IMR-90 (cell line): ENCODE measurements at regions not wholly inside any gene's neighbourhood (a gene's known extent, or its start where the extent isn't known, plus 50 kb on each side); places are given as distances from the start of the nearest gene placed in this dataset.

Experiments used
- ATAC-seq: fragments of 200-7000 bp; cut with Tn5 transposase; 2 replicates; pipeline ENCODE4 v1.9.1; 2020; ENCODE audit warnings: low read depth, mild to moderate bottlenecking, moderate library complexity
- BruUV-seq: library from RNA; stranded (reverse); fragments of 400-500 nt; replicated peaks from 2 replicates; lab custom pipeline; 2021; lab: Mats Ljungman, UMichigan
- CTCF ChIA-PET: fragments of 300-600 bp; formaldehyde crosslinking; extraction: SDS; loops from one replicate; lab custom pipeline; 2021; ENCODE audit warnings: antibody characterized with exemption; lab: Yijun Ruan, JAX
- POLR2A ChIA-PET: fragments of 300-600 bp; sonication (Branson Sonifier 250); formaldehyde crosslinking; loops from one replicate; lab custom pipeline; 2022; ENCODE audit warnings: antibody characterized with exemption; ENCODE audit not compliant: unreplicated experiment; lab: Charles Lee
- DNase-seq: peaks from one replicate; pipeline ENCODE4 v3.0.0; 2013
- H2AFZ ChIP-seq: replicated peaks from 2 replicates; pipeline ENCODE3; 2013; ENCODE audit warnings: low read length, mild to moderate bottlenecking; ENCODE audit not compliant: poor library complexity
- H2AK5ac ChIP-seq: 2 replicates; pipeline ENCODE4 v1.6.1; 2013; ENCODE audit warnings: low read depth, low read length, inconsistent platforms
- H2AK9ac ChIP-seq: replicated peaks from 2 replicates; pipeline ENCODE3; 2013; ENCODE audit warnings: mild to moderate bottlenecking, low read depth, low read length, moderate library complexity; ENCODE audit not compliant: poor library complexity
- H2BK120ac ChIP-seq: 2 replicates; pipeline ENCODE4 v1.6.1; 2013; ENCODE audit warnings: low read depth, low read length, inconsistent platforms
- H2BK15ac ChIP-seq: 3 replicates; pipeline ENCODE4 v1.6.1; 2013; ENCODE audit warnings: low read depth, low read length, inconsistent platforms
- H2BK20ac ChIP-seq: 2 replicates; pipeline ENCODE4 v1.6.1; 2013; ENCODE audit warnings: low read depth, mild to moderate bottlenecking, inconsistent platforms, low read length, moderate library complexity
- H2BK5ac ChIP-seq: 2 replicates; pipeline ENCODE4 v1.6.1; 2013; ENCODE audit warnings: mild to moderate bottlenecking, low read depth, low read length, inconsistent platforms; ENCODE audit not compliant: poor library complexity, severe bottlenecking
- H3K14ac ChIP-seq: replicated peaks from 2 replicates; pipeline ENCODE4 v1.6.1; 2013; ENCODE audit warnings: low read depth, low read length, inconsistent platforms
- H3K18ac ChIP-seq: 2 replicates; pipeline ENCODE4 v1.6.1; 2013; ENCODE audit warnings: low read depth, low read length, control low read depth
- H3K23ac ChIP-seq: 2 replicates; pipeline ENCODE4 v1.6.1; 2013; ENCODE audit warnings: low read depth, low read length, inconsistent platforms
- H3K27ac ChIP-seq: 2 replicates; pipeline ENCODE4 v1.5.1; 2013; ENCODE audit warnings: mild to moderate bottlenecking, control low read depth, low read length; ENCODE audit not compliant: insufficient read depth
- H3K27me3 ChIP-seq: 2 replicates; pipeline ENCODE4 v1.6.1; 2013; ENCODE audit warnings: low read length; ENCODE audit not compliant: control insufficient read depth, insufficient read depth
- H3K36me3 ChIP-seq: 2 replicates; pipeline ENCODE4 v1.6.1; 2013; ENCODE audit warnings: low read length, mixed read lengths; ENCODE audit not compliant: control insufficient read depth, insufficient read depth
- H3K4ac ChIP-seq: 2 replicates; pipeline ENCODE4 v1.6.1; 2013; ENCODE audit warnings: low read depth, low read length, inconsistent platforms
- H3K4me1 ChIP-seq: 2 replicates; pipeline ENCODE4 v1.6.1; 2013; ENCODE audit warnings: low read length, mixed read lengths; ENCODE audit not compliant: control insufficient read depth, insufficient read depth
- H3K4me2 ChIP-seq: 2 replicates; pipeline ENCODE4 v1.6.1; 2013; ENCODE audit warnings: low read depth, mild to moderate bottlenecking, control low read depth, low read length, moderate library complexity
- H3K4me3 ChIP-seq: 2 replicates; pipeline ENCODE4 v1.5.1; 2013; ENCODE audit warnings: low read depth, mild to moderate bottlenecking, control low read depth, low read length, moderate library complexity; ENCODE audit not compliant: insufficient read depth
- H3K56ac ChIP-seq: 2 replicates; pipeline ENCODE4 v1.6.1; 2013; ENCODE audit warnings: low read length, inconsistent platforms; ENCODE audit not compliant: insufficient read depth; ENCODE audit errors: extremely low read depth
- H3K79me1 ChIP-seq, 2 experiments: 2 replicates each; pipeline ENCODE4 v1.6.1; 2013; ENCODE audit warnings: low read length in 2 of 2, inconsistent platforms in 1 of 2, low read depth in 1 of 2
- H3K9ac ChIP-seq: 2 replicates; pipeline ENCODE4 v1.6.1; 2013; ENCODE audit warnings: low read depth, low read length, control low read depth
- H3K9me1 ChIP-seq: 2 replicates; pipeline ENCODE4 v1.6.1; 2013; ENCODE audit warnings: low read length, inconsistent platforms; ENCODE audit not compliant: insufficient read depth
- H3K9me3 ChIP-seq: 2 replicates; pipeline ENCODE4 v1.6.1; 2013; ENCODE audit warnings: low read length; ENCODE audit not compliant: control insufficient read depth, insufficient read depth
- H4K20me1 ChIP-seq: 2 replicates; pipeline ENCODE4 v1.6.1; 2013; ENCODE audit warnings: low read length, inconsistent platforms; ENCODE audit not compliant: insufficient read depth
- H4K5ac ChIP-seq: 2 replicates; pipeline ENCODE4 v1.6.1; 2013; ENCODE audit warnings: mild to moderate bottlenecking, low read depth, low read length, control low read depth
- H4K8ac ChIP-seq, 2 experiments: 2 replicates each; pipeline ENCODE4 v1.6.1; 2013; ENCODE audit warnings: low read depth in 2 of 2, low read length in 2 of 2, control low read depth in 1 of 2, inconsistent platforms in 1 of 2
- H4K91ac ChIP-seq: 2 replicates; pipeline ENCODE4 v1.6.1; 2013; ENCODE audit warnings: low read depth, low read length, inconsistent platforms; ENCODE audit not compliant: insufficient read depth
- CEBPB ChIP-seq: IDR thresholded peaks from 2 replicates; pipeline ENCODE4 v1.6.1; 2012; ENCODE audit warnings: low read depth, low read length, improper control_type of control experiment
- CHD1 ChIP-seq: IDR thresholded peaks from 2 replicates; pipeline ENCODE4 v1.6.1; 2012; ENCODE audit warnings: low read depth, low read length, improper control_type of control experiment
- ELK1 ChIP-seq: fragments of 150-350 bp; IDR thresholded peaks from 2 replicates; pipeline ENCODE4 v1.6.1; 2016; ENCODE audit warnings: low read depth, mild to moderate bottlenecking, low read length, moderate library complexity, borderline replicate concordance
- MAFK ChIP-seq: IDR thresholded peaks from 2 replicates; pipeline ENCODE4 v1.6.1; 2012; ENCODE audit warnings: low read depth, low read length, improper control_type of control experiment
- NFE2L2 ChIP-seq: fragments of 150-350 bp; IDR thresholded peaks from 2 replicates; pipeline ENCODE4 v1.6.1; 2016; ENCODE audit warnings: low read depth, mild to moderate bottlenecking, low read length
- POLR2A ChIP-seq: IDR thresholded peaks from 2 replicates; pipeline ENCODE4 v1.6.1; 2012; ENCODE audit warnings: mild to moderate bottlenecking, low read depth, low read length
- RCOR1 ChIP-seq: IDR thresholded peaks from 2 replicates; pipeline ENCODE4 v1.6.1; 2012; ENCODE audit warnings: mild to moderate bottlenecking, low read length, improper control_type of control experiment; ENCODE audit not compliant: insufficient replicate concordance
- RFX5 ChIP-seq: IDR thresholded peaks from 2 replicates; pipeline ENCODE4 v1.8.0; 2012; ENCODE audit warnings: low read depth, mild to moderate bottlenecking, low read length, moderate library complexity
- SMC3 ChIP-seq: fragments of 150-350 bp; IDR thresholded peaks from 2 replicates; pipeline ENCODE4 v1.6.1; 2016; ENCODE audit warnings: low read depth, mild to moderate bottlenecking, antibody characterized with exemption, low read length, moderate library complexity
- WGBS, 2 experiments: methylation state at CpG; one replicate each; pipeline versions ENCODE4 v1.1.5 to v1.1.7; 2013; ENCODE audit warnings: missing lambda C conversion rate in 2 of 2; ENCODE audit not compliant: insufficient read length in 1 of 2; ENCODE audit errors: extremely low coverage in 2 of 2; 5-methylcytosine and 5-hydroxymethylcytosine counted together
- dilution Hi-C: fragments of 300-500 bp; cut with HindIII; formaldehyde crosslinking; loops from one replicate; pipeline ENCODE4 v1.14.3; 2018; ENCODE audit warnings: low sequenced_read_pairs; ENCODE audit not compliant: unreplicated experiment
- in situ Hi-C: fragments of 300-500 bp; cut with MboI; formaldehyde crosslinking; loops from 3 replicates; pipeline ENCODE4 v1.14.3; 2019; ENCODE audit warnings: low sequenced_read_pairs, inconsistent platforms, mixed read lengths
- intact Hi-C: fragments of 100-400 bp; cut with micrococcal nuclease; formaldehyde crosslinking; loops from 2 replicates; pipeline ENCODE4 v1.10.0; 2022

- Histone ChIP-seq H3K4ac (no peak overlapping the region), H2BK15ac (no peak overlapping the region), H4K8ac (no peak overlapping the region), H3K9me1 (no peaks in the 10 kb centered on the region), H4K5ac (no peak overlapping the region), H3K23ac (no peak overlapping the region), H2BK20ac (no peak overlapping the region), H3K4me1 (no peaks in the 10 kb centered on the region), H3K56ac (no peak overlapping the region), H4K91ac (no peak overlapping the region), H3K14ac (no peak overlapping the region), H3K18ac (no peak overlapping the region), H3K9me3 (no peaks in the 10 kb centered on the region), H2AK5ac (no peak overlapping the region), H3K4me2 (no peak overlapping the region), H3K79me1 (no peaks in the 10 kb centered on the region), H3K4me3 (no peak overlapping the region), H2BK5ac (no peak overlapping the region), H2AK9ac (no peak overlapping the region), H2BK120ac (no peak overlapping the region), H4K20me1 (no peaks in the 10 kb centered on the region), H3K9ac (no peak overlapping the region), H2AFZ (no peak overlapping the region), H3K36me3 (no peaks in the 10 kb centered on the region), H3K27ac (no peak overlapping the region), H3K27me3 (no peaks in the 10 kb centered on the region)
- BruUV-seq, result no TSS peak
- CTCF ChIA-PET, result no interaction called here
- DNase-seq, result no peak
- in situ Hi-C loops, result no loop called here
- intact Hi-C loops, result no loop called here
- TF ChIP-seq MAFK (no peak), CHD1 (no peak), RFX5 (no peak), NFE2L2 (no peak), SMC3 (no peak), ELK1 (no peak), POLR2A (no peak), RCOR1 (no peak), CEBPB (no peak)
- dilution Hi-C loops, result no loop called here
- WGBS, 2 experiments, result no CpG with 5 or more reads among the region's 4 CpGs
- POLR2A ChIA-PET, result no interaction called here
- ATAC-seq, result no peak
These were observed 191.9 kb downstream of the RRAGC start for GRCh38 chr1:38667626-38668025.
